HEK293 (cell line): ENCODE measurements at regions not wholly inside any gene's neighbourhood (a gene's known extent, or its start where the extent isn't known, plus 50 kb on each side); places are given as distances from the start of the nearest gene placed in this dataset.
"Not testable (repeated sequence)": the region's sequence is repeated elsewhere in the genome, so short reads cannot be mapped to it uniquely, and the experiment has no call there.

Experiments used
- CTCF ChIA-PET: fragments of 350-600 bp; formaldehyde crosslinking; extraction: SDS; loops from one replicate; lab custom pipeline; 2021; ENCODE audit warnings: antibody characterized with exemption; lab: Yijun Ruan, JAX
- POLR2A ChIA-PET: fragments of 300-600 bp; formaldehyde crosslinking; extraction: SDS; loops from one replicate; lab custom pipeline; 2020; ENCODE audit warnings: antibody characterized with exemption, inconsistent platforms; lab: Yijun Ruan, JAX
- H3K27ac ChIP-seq: fragments of 200-500 bp; sonication (Bioruptor generic); 2 replicates; pipeline ENCODE4 v1.5.1; 2014; ENCODE audit warnings: low read depth, low read length, control low read depth, inconsistent platforms; ENCODE audit errors: extremely low read depth
- H3K36me3 ChIP-seq, 2 experiments: fragments of 200-500 bp in 1 of 2; sonication (Bioruptor generic) in 1 of 2; 1 replicate in 1 of 2; 2 replicates in 1 of 2; pipeline ENCODE4 v1.5.1; 2014 to 2017; ENCODE audit warnings: inconsistent platforms in 2 of 2, low read length in 2 of 2; ENCODE audit not compliant: control insufficient read depth in 2 of 2, insufficient read depth in 1 of 2
- H3K4me1 ChIP-seq: fragments of 200-500 bp; sonication (Bioruptor generic); 2 replicates; pipeline ENCODE4 v1.5.1; 2014; ENCODE audit warnings: mild to moderate bottlenecking, low read length, inconsistent platforms; ENCODE audit not compliant: control insufficient read depth, insufficient read depth
- H3K4me3 ChIP-seq: 2 replicates; pipeline ENCODE4 v1.5.1; 2011; ENCODE audit warnings: low read depth, mild to moderate bottlenecking, control low read depth, low read length, moderate library complexity
- H3K9me3 ChIP-seq: fragments of 200-500 bp; sonication (Bioruptor generic); 2 replicates; pipeline ENCODE4 v1.5.1; 2014; ENCODE audit warnings: low read depth, low read length, inconsistent platforms; ENCODE audit not compliant: control insufficient read depth, insufficient read depth
- SCRT2 ChIP-seq: fragments of 450-650 bp; formaldehyde crosslinking; IDR thresholded peaks from 2 replicates; pipeline ENCODE4 v1.5.1; 2016; ENCODE audit warnings: missing biosample characterization, missing genetic modification characterization
- SP2 ChIP-seq: fragments of 450-650 bp; formaldehyde crosslinking; IDR thresholded peaks from 2 replicates; pipeline ENCODE4 v1.5.1; 2016; ENCODE audit warnings: missing biosample characterization, missing genetic modification characterization
- WT1 ChIP-seq: fragments of 450-650 bp; formaldehyde crosslinking; IDR thresholded peaks from 2 replicates; pipeline ENCODE4 v1.5.1; 2016; ENCODE audit warnings: missing biosample characterization, missing genetic modification characterization
- ZBTB7A ChIP-seq: fragments of 450-650 bp; formaldehyde crosslinking; IDR thresholded peaks from 2 replicates; pipeline ENCODE4 v1.5.1; 2016; ENCODE audit warnings: low read depth, missing biosample characterization, missing genetic modification characterization
- ZFP3 ChIP-seq: fragments of 450-650 bp; formaldehyde crosslinking; IDR thresholded peaks from 2 replicates; pipeline ENCODE4 v1.5.1; 2016; ENCODE audit warnings: low read depth, missing biosample characterization, missing genetic modification characterization
- ZNF16 ChIP-seq: fragments of 450-650 bp; formaldehyde crosslinking; IDR thresholded peaks from 2 replicates; pipeline ENCODE4 v1.5.1; 2016; ENCODE audit warnings: low read depth, missing biosample characterization, missing genetic modification characterization
- ZNF274 ChIP-seq, 2 experiments: fragments of 200-500 bp in 1 of 2; fragments of 450-650 bp in 1 of 2; sonication (Bioruptor generic) in 1 of 2; formaldehyde crosslinking in 1 of 2; IDR thresholded peaks; 2 replicates each; pipeline versions ENCODE4 v1.5.1 to v1.6.1; 2014 to 2016; ENCODE audit warnings: borderline replicate concordance in 1 of 2, inconsistent platforms in 1 of 2, low read length in 1 of 2, missing biosample characterization in 1 of 2, missing genetic modification characterization in 1 of 2
- ZNF350 ChIP-seq: fragments of 450-650 bp; formaldehyde crosslinking; IDR thresholded peaks from 2 replicates; pipeline ENCODE4 v1.5.0; 2017; ENCODE audit warnings: missing biosample characterization, mild to moderate bottlenecking, missing genetic modification characterization
- ZNF404 ChIP-seq: fragments of 450-650 bp; formaldehyde crosslinking; IDR thresholded peaks from 2 replicates; pipeline ENCODE4 v1.5.1; 2017; ENCODE audit warnings: missing biosample characterization, missing genetic modification characterization
- ZNF473 ChIP-seq: fragments of 450-650 bp; formaldehyde crosslinking; IDR thresholded peaks from 2 replicates; pipeline ENCODE4 v1.5.1; 2017; ENCODE audit warnings: missing biosample characterization, missing genetic modification characterization
- ZNF560 ChIP-seq: fragments of 450-650 bp; formaldehyde crosslinking; IDR thresholded peaks from 2 replicates; pipeline ENCODE4 v1.5.1; 2017; ENCODE audit warnings: missing biosample characterization, missing genetic modification characterization, borderline replicate concordance
- ZNF621 ChIP-seq: fragments of 450-650 bp; formaldehyde crosslinking; IDR thresholded peaks from 2 replicates; pipeline ENCODE4 v1.5.1; 2017; ENCODE audit warnings: missing biosample characterization, missing genetic modification characterization
- TF ChIP-seq, protein P1 (sequence below): fragments of 450-650 bp; formaldehyde crosslinking; IDR thresholded peaks from 2 replicates; pipeline ENCODE4 v1.5.1; 2016; ENCODE audit warnings: missing biosample characterization, missing genetic modification characterization
- TF ChIP-seq, protein P2 (sequence below): fragments of 450-650 bp; formaldehyde crosslinking; optimal IDR thresholded peaks from 2 replicates; pipeline ENCODE3; 2016; ENCODE audit warnings: missing biosample characterization, mild to moderate bottlenecking, missing genetic modification characterization
- TF ChIP-seq, protein P3 (sequence below): fragments of 450-650 bp; formaldehyde crosslinking; IDR thresholded peaks from 2 replicates; pipeline ENCODE4 v1.5.1; 2016; ENCODE audit warnings: missing biosample characterization, missing genetic modification characterization
- TF ChIP-seq, protein P4 (sequence below): fragments of 450-650 bp; formaldehyde crosslinking; IDR thresholded peaks from 2 replicates; pipeline ENCODE4 v1.5.1; 2016; ENCODE audit warnings: missing biosample characterization, missing genetic modification characterization, borderline replicate concordance
- TF ChIP-seq, protein P5 (sequence below): fragments of 450-650 bp; formaldehyde crosslinking; IDR thresholded peaks from 2 replicates; pipeline ENCODE4 v1.5.1; 2016; ENCODE audit warnings: missing biosample characterization, missing genetic modification characterization
- TF ChIP-seq, protein P6 (sequence below): fragments of 450-650 bp; formaldehyde crosslinking; IDR thresholded peaks from 2 replicates; pipeline ENCODE4 v1.5.1; 2016; ENCODE audit warnings: missing biosample characterization, missing genetic modification characterization, low read depth

DNA sequence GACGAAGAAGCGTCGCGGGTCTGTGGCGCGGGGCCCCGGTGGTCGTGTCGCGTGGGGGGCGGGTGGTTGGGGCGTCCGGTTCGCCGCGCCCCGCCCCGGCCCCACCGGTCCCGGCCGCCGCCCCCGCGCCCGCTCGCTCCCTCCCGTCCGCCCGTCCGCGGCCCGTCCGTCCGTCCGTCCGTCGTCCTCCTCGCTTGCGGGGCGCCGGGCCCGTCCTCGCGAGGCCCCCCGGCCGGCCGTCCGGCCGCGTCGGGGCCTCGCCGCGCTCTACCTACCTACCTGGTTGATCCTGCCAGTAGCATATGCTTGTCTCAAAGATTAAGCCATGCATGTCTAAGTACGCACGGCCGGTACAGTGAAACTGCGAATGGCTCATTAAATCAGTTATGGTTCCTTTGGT lies 1533.5 kb upstream of the TPTE start:
- H3K4me3 ChIP-seq, H3K36me3 ChIP-seq, CTCF ChIA-PET, H3K4me1 ChIP-seq, H3K27ac ChIP-seq, POLR2A ChIA-PET, H3K9me3 ChIP-seq: not testable (repeated sequence)

DNA sequence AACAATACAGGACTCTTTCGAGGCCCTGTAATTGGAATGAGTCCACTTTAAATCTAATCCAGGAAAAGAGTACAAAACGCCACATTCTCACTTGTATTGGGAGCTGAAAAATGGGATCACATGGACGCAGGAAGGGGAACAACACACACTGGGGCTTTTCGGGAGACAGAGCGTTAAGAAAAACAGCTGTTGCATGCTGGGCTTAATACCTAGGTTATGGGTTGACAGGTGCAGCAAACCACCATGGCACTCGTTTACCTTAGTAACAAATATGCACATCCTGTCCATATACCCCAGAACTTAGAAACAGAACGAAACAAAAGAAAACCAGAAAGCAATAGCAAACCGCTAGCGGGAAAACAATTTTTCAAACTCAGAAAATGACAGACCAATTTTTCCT lies 1532.7 kb upstream of the TPTE start:
- Histone ChIP-seq H3K27ac (no peak overlapping the region), H3K9me3 (no peaks in the 10 kb centered on the region), H3K4me3 (no peak overlapping the region), H3K4me1 (no peaks in the 10 kb centered on the region), H3K36me3 (no peaks in the 10 kb centered on the region)
- TF ChIP-seq ZNF621 (tag by site-specific recombination) (no peak), ZBTB7A (tag by site-specific recombination) (no peak), ZFP3 (no peak), ZNF560 (no peak), ZNF473 (tag by site-specific recombination) (no peak), ZNF274 (IDR thresholded peaks at IDR 0.05; ENCODE audit: low read length) (no peak), ZNF274 (tag by site-specific recombination; IDR thresholded peaks at IDR 0.05; ENCODE audit: borderline replicate concordance) (no peak)
- TF ChIP-seq, protein P1, sequence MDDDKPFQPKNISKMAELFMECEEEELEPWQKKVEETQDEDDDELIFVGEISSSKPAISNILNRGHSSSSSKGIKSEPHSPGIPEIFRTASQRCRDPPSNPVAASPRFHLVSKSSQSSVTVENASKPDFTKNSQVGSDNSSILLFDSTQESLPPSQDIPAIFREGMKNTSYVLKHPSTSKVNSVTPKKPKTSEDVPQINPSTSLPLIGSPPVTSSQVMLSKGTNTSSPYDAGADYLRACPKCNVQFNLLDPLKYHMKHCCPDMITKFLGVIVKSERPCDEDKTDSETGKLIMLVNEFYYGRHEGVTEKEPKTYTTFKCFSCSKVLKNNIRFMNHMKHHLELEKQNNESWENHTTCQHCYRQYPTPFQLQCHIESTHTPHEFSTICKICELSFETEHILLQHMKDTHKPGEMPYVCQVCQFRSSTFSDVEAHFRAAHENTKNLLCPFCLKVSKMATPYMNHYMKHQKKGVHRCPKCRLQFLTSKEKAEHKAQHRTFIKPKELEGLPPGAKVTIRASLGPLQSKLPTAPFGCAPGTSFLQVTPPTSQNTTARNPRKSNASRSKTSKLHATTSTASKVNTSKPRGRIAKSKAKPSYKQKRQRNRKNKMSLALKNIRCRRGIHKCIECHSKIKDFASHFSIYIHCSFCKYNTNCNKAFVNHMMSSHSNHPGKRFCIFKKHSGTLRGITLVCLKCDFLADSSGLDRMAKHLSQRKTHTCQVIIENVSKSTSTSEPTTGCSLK (tag by site-specific recombination): no peak
- TF ChIP-seq, protein P2, sequence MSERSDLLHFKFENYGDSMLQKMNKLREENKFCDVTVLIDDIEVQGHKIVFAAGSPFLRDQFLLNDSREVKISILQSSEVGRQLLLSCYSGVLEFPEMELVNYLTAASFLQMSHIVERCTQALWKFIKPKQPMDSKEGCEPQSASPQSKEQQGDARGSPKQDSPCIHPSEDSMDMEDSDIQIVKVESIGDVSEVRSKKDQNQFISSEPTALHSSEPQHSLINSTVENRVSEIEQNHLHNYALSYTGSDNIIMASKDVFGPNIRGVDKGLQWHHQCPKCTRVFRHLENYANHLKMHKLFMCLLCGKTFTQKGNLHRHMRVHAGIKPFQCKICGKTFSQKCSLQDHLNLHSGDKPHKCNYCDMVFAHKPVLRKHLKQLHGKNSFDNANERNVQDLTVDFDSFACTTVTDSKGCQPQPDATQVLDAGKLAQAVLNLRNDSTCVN (tag by site-specific recombination): no peak
- TF ChIP-seq, protein P3, sequence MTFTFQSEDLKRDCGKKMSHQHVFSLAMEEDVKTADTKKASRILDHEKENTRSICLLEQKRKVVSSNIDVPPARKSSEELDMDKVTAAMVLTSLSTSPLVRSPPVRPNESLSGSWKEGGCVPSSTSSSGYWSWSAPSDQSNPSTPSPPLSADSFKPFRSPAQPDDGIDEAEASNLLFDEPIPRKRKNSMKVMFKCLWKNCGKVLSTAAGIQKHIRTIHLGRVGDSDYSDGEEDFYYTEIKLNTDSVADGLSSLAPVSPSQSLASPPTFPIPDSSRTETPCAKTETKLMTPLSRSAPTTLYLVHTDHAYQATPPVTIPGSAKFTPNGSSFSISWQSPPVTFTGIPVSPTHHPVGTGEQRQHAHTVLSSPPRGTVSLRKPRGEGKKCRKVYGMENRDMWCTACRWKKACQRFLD (tag by site-specific recombination): no peak
- CTCF ChIA-PET: no interaction called here
- POLR2A ChIA-PET: no interaction called here

DNA sequence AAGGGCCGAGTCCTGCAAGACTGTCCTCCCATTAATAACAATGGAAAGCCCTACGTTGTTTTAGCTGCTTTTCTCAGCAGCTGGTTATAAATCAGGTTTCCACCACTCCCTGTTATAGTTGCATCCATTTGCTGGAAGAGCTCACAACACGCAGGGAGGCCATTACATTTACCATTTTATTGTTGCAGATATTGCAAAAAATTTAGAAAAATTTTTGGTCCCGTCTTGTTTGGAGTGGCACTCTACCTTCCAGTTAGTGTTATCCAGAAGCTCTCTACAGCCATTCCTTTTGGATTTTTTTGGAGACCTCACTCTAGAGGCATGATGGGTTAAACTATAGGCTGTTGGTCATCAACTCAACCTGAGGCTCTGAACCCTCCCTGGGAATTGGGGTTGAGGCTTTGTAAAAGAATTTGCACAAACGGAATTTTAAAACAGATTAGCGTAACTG lies 1532.1 kb upstream of the TPTE start:
- ChIA-PET POLR2A (no interaction called here), CTCF (no interaction called here)
- Histone ChIP-seq H3K4me3 (no peak overlapping the region), H3K27ac (no peak overlapping the region), H3K9me3 (no peaks in the 10 kb centered on the region), H3K36me3 (no peaks in the 10 kb centered on the region), H3K4me1 (no peaks in the 10 kb centered on the region)
- TF ChIP-seq, protein P4, sequence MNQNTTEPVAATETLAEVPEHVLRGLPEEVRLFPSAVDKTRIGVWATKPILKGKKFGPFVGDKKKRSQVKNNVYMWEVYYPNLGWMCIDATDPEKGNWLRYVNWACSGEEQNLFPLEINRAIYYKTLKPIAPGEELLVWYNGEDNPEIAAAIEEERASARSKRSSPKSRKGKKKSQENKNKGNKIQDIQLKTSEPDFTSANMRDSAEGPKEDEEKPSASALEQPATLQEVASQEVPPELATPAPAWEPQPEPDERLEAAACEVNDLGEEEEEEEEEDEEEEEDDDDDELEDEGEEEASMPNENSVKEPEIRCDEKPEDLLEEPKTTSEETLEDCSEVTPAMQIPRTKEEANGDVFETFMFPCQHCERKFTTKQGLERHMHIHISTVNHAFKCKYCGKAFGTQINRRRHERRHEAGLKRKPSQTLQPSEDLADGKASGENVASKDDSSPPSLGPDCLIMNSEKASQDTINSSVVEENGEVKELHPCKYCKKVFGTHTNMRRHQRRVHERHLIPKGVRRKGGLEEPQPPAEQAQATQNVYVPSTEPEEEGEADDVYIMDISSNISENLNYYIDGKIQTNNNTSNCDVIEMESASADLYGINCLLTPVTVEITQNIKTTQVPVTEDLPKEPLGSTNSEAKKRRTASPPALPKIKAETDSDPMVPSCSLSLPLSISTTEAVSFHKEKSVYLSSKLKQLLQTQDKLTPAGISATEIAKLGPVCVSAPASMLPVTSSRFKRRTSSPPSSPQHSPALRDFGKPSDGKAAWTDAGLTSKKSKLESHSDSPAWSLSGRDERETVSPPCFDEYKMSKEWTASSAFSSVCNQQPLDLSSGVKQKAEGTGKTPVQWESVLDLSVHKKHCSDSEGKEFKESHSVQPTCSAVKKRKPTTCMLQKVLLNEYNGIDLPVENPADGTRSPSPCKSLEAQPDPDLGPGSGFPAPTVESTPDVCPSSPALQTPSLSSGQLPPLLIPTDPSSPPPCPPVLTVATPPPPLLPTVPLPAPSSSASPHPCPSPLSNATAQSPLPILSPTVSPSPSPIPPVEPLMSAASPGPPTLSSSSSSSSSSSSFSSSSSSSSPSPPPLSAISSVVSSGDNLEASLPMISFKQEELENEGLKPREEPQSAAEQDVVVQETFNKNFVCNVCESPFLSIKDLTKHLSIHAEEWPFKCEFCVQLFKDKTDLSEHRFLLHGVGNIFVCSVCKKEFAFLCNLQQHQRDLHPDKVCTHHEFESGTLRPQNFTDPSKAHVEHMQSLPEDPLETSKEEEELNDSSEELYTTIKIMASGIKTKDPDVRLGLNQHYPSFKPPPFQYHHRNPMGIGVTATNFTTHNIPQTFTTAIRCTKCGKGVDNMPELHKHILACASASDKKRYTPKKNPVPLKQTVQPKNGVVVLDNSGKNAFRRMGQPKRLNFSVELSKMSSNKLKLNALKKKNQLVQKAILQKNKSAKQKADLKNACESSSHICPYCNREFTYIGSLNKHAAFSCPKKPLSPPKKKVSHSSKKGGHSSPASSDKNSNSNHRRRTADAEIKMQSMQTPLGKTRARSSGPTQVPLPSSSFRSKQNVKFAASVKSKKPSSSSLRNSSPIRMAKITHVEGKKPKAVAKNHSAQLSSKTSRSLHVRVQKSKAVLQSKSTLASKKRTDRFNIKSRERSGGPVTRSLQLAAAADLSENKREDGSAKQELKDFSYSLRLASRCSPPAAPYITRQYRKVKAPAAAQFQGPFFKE (tag by site-specific recombination): no peak
- TF ChIP-seq ZNF350 (tag by site-specific recombination): no peak
- TF ChIP-seq WT1 (tag by site-specific recombination): no peak
- no peak for TF ChIP-seq SCRT2 (tag by site-specific recombination)
- no peak for TF ChIP-seq ZNF404 (tag by site-specific recombination)
- TF ChIP-seq, protein P5, sequence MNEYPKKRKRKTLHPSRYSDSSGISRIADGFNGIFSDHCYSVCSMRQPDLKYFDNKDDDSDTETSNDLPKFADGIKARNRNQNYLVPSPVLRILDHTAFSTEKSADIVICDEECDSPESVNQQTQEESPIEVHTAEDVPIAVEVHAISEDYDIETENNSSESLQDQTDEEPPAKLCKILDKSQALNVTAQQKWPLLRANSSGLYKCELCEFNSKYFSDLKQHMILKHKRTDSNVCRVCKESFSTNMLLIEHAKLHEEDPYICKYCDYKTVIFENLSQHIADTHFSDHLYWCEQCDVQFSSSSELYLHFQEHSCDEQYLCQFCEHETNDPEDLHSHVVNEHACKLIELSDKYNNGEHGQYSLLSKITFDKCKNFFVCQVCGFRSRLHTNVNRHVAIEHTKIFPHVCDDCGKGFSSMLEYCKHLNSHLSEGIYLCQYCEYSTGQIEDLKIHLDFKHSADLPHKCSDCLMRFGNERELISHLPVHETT (tag by site-specific recombination): no peak
- no peak for TF ChIP-seq ZNF16 (tag by site-specific recombination)
- TF ChIP-seq, protein P6, sequence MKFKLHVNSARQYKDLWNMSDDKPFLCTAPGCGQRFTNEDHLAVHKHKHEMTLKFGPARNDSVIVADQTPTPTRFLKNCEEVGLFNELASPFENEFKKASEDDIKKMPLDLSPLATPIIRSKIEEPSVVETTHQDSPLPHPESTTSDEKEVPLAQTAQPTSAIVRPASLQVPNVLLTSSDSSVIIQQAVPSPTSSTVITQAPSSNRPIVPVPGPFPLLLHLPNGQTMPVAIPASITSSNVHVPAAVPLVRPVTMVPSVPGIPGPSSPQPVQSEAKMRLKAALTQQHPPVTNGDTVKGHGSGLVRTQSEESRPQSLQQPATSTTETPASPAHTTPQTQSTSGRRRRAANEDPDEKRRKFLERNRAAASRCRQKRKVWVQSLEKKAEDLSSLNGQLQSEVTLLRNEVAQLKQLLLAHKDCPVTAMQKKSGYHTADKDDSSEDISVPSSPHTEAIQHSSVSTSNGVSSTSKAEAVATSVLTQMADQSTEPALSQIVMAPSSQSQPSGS (tag by site-specific recombination): no peak
- no peak for TF ChIP-seq SP2 (tag by site-specific recombination)
